ENCODE measurements at regions not wholly inside any gene's neighbourhood (a gene's known extent, or its start where the extent isn't known, plus 50 kb on each side); places are given as distances from the start of the nearest gene placed in this dataset.

DNA sequence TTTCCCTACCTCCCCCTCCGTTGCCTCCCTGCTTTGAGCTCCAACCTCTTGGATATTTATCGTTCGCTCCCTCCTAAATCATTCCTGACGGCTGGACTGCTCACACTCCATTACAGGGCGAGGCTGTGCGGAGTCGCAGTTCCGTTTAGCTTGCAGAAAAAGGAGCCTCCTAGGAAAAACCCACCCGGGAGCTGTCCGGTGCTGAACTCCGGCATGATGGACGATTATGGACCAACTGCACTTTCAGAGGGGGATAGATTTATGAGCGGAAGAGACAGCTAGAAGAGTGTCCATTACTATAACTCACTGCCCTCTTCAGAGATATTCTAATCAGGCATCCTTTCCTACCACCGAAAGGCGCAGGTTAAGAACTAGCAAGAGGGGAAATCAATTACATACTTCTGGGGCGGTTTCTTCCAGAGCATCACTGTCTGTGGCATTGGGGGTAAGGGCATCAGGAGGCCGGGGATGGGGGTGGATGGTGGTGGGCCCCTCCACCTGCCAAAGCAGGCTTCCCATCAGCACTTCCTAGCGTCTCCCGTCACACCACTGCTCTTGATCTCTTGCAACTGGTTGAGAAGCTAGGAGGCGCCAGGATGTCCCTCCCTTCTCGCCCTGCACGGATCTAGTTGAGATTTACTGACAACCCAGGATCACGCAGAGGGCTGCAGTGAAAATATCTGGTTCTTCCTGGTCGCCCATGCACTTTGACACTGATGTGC lies 251.2 kb downstream of the ENGASE start:
- TF ChIP-seq, protein P1, sequence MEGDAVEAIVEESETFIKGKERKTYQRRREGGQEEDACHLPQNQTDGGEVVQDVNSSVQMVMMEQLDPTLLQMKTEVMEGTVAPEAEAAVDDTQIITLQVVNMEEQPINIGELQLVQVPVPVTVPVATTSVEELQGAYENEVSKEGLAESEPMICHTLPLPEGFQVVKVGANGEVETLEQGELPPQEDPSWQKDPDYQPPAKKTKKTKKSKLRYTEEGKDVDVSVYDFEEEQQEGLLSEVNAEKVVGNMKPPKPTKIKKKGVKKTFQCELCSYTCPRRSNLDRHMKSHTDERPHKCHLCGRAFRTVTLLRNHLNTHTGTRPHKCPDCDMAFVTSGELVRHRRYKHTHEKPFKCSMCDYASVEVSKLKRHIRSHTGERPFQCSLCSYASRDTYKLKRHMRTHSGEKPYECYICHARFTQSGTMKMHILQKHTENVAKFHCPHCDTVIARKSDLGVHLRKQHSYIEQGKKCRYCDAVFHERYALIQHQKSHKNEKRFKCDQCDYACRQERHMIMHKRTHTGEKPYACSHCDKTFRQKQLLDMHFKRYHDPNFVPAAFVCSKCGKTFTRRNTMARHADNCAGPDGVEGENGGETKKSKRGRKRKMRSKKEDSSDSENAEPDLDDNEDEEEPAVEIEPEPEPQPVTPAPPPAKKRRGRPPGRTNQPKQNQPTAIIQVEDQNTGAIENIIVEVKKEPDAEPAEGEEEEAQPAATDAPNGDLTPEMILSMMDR (IDR thresholded peaks at IDR 0.05; ENCODE audit: low read depth, low read length, missing control alignments): no peak
- no peak for DNase-seq (ENCODE audit: low read depth)
- in situ Hi-C loops (cut with HindIII; ENCODE audit: low sequenced_read_pairs): no loop called here
- H3K4me3 ChIP-seq (ENCODE audit: low read depth, low read length): no peak overlapping the region

DNA sequence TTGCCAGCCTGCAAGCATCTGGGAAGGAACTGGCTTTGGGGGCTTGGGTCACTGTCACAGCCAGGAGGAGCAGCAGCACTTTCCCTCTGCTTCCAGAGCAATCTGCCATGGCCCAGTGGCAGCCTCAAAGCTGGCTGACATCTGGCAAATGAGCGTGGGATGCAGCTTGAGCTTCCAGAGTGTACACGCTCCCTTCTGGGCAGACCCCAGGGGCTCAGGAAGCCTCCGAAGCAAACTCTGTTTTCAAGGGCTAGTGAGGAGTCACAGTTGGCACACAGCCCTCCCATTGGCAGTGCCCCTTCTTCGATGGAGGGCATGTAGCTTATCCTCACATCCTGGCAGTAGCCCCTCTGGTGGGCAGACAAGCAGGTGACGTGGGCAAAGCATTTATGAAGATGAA lies 249.6 kb downstream of the ENGASE start:
- TF ChIP-seq, protein P1 (IDR thresholded peaks at IDR 0.05; ENCODE audit: low read depth, low read length, missing control alignments): no peak
- no peak for DNase-seq (ENCODE audit: low read depth)

DNA sequence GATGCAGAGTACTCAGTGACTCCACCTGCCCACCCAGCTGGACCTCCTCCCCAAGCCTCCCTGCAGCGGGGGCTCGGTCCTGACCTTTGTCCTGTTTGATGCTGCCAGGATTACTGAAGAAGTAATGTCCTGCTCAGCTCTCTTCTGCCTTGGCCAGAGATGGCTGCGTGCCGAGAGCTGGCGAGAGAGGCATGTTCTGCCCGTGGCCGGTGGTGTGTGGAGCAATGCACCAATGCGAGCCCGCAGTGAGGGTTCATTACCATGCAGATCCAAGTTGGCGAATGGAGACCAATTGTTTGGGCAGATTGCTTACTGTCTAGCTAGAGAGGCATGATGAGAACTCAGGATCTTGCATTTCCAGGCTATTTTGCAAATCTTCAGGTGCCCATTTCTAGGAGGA lies 248.9 kb downstream of the ENGASE start:
- in situ Hi-C loops (cut with HindIII; ENCODE audit: low sequenced_read_pairs): no loop called here
- TF ChIP-seq, protein P1 (IDR thresholded peaks at IDR 0.05; ENCODE audit: low read depth, low read length, missing control alignments): no peak
- no peak for DNase-seq (ENCODE audit: low read depth)
- no peak overlapping the region for H3K4me3 ChIP-seq (ENCODE audit: low read depth, low read length)

More for the DNA sequence above, 249.6 kb downstream of the ENGASE start:
- in situ Hi-C loops (cut with HindIII; ENCODE audit: low sequenced_read_pairs): no loop called here
- no peak overlapping the region for H3K4me3 ChIP-seq (ENCODE audit: low read depth, low read length)

DNA sequence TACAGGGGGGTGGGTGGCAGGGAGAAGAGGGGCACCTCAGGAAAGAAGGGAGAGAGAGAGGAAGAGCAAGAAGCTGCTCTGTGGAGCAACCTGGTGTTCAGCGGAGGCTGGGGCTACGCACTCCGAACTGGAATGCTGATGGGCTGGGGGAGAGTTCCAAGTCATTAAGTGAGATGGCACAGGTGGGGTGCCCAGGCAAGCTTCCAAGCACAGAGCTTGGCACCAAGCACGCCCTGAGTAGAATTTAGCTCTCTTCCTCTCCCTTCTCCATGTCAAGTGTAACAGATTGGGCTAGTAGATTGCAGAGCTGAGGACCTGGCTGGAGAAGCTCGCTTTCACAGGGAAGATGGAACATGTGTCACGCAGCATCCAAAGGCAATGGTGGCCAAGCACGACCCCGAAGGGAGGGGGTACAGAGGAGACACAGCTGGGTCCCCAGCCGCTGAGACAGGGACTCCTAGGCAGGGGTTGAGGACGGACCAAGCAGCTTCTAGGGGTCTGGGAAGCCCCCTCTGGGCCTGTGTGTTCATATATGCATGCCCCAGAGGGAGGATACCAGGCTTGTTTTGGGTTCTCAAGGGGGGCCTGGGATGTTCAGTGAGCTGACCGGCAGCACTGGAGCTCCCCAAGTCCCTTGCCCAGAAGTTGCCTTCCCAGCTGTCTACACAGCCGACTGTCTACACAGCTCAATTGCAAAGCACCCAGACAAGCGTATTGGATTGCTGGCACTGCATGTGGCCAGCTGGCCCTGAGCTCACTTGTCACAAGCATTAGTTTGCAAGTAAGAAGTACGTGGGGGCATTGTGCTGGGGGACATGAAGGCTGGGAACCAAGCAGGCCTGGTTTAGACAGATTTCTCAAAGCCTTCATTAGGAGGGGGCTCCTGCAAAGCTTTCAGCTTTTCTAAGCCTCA lies 247.8 kb downstream of the ENGASE start:
- no peak overlapping the region for H3K4me3 ChIP-seq (ENCODE audit: low read depth, low read length)
- TF ChIP-seq, protein P1 (IDR thresholded peaks at IDR 0.05; ENCODE audit: low read depth, low read length, missing control alignments): no peak
- no peak for DNase-seq (ENCODE audit: low read depth)
- in situ Hi-C loops (cut with HindIII; ENCODE audit: low sequenced_read_pairs): no loop called here

DNA sequence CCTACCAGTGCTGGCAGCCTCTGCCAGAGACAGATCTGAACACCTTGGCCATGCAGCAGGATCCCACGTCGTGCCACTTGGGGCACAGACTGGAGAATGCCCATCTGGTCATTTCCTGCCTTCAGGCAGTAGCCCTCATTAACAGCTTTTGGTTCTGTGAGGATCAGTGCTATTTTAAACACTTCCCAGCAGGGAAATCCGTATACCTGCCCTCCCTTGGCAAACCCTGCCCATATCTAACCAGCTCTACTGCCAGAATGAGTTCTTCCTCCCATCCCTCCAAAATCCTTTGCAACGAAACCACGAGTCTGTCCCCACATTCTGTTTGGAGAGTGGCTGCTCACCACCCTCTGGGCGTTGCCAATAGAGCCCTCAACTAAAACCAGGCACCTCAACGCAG lies 245.7 kb downstream of the ENGASE start:
- H3K4me3 ChIP-seq (ENCODE audit: low read depth, low read length): no peak overlapping the region
- in situ Hi-C loops (cut with HindIII; ENCODE audit: low sequenced_read_pairs): no loop called here
- DNase-seq (ENCODE audit: low read depth): no peak
- TF ChIP-seq, protein P1 (IDR thresholded peaks at IDR 0.05; ENCODE audit: low read depth, low read length, missing control alignments): no peak

DNA sequence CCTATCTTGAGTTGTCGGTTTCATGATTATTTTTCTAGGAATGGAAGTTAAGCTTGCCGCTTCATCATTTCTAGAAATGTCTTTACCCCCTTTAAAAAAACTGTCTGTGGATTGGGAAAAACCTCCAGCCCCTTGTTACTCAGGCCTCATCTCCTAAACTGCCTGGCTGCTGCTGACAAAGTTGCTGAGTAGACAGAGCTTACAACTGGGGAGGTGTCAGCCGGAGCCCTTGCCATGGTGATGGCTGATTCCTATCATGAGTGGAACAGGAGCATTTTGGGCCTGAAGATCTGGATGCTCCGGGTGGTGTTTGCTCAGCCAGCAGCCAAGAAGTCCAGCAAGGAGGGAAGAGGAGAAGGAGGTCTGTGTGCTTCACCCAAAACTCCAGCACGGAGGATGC lies 243.3 kb downstream of the ENGASE start:
- H3K4me3 ChIP-seq (ENCODE audit: low read depth, low read length): no peak overlapping the region
- DNase-seq (ENCODE audit: low read depth): no peak
- TF ChIP-seq, protein P1 (IDR thresholded peaks at IDR 0.05; ENCODE audit: low read depth, low read length, missing control alignments): no peak
- in situ Hi-C loops (cut with HindIII; ENCODE audit: low sequenced_read_pairs): no loop called here
